HFFc6 (cell line): ENCODE measurements at regions not wholly inside any gene's neighbourhood (a gene's known extent, or its start where the extent isn't known, plus 50 kb on each side); places are given as distances from the start of the nearest gene placed in this dataset.

Experiments
- DNase-seq: peaks from one replicate; pipeline ENCODE4 v3.0.0-alpha.2; 2018
- H3K27ac Mint-ChIP-seq: 2 replicates; pipeline ENCODE4 v1.8.0; 2020; ENCODE audit warnings: mild to moderate bottlenecking, mixed read lengths
- H3K27me3 Mint-ChIP-seq: 2 replicates; pipeline ENCODE4 v1.8.0; 2021; ENCODE audit warnings: mild to moderate bottlenecking, moderate library complexity, mixed read lengths; ENCODE audit not compliant: insufficient read depth
- H3K36me3 Mint-ChIP-seq: 2 replicates; pipeline ENCODE4 v1.8.0; 2021; ENCODE audit warnings: low read depth, mixed read lengths
- H3K4me1 Mint-ChIP-seq: 2 replicates; pipeline ENCODE4 v1.8.0; 2020; ENCODE audit warnings: low read depth, mixed read lengths
- H3K4me3 Mint-ChIP-seq: 2 replicates; pipeline ENCODE4 v1.8.0; 2020; ENCODE audit warnings: mild to moderate bottlenecking, moderate library complexity, mixed read lengths
- H3K9me3 Mint-ChIP-seq: 2 replicates; pipeline ENCODE4 v1.8.0; 2020; ENCODE audit warnings: mild to moderate bottlenecking, mixed read lengths
- CTCF ChIP-seq: fragments of 200-600 bp; sonication (generic); IDR thresholded peaks from 2 replicates; pipeline ENCODE4 v1.5.0; 2021; ENCODE audit warnings: antibody characterized with exemption, mild to moderate bottlenecking

DNA sequence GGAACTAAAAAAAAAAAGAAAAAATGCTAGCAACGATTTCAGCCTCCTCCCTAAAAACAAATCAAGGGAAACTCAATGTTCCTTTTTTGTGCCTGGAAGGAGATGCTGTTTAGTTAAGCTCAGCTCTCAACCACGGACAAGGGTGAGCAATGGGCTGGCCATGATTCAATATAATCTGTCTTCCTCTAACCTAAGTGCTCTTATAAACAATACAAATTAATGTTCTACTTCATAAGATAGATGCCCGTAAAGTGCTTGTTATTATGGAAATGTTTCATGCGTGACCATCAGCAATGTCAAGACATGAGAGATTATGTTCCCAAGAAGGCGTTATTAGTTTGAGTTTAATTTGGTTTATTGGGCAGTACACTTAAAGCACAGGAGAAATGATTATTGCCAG is 320.3 kb downstream of the SFMBT2 start:
- Mint-ChIP-seq H3K27me3 (no peaks in the 10 kb centered on the region), H3K27ac (no peak overlapping the region), H3K4me3 (no peak overlapping the region), H3K4me1 (no peaks in the 10 kb centered on the region), H3K9me3 (peaks cover 47% of the 10 kb centered on the region), H3K36me3 (0 out of 2 replicates have a peak, but pooled peaks cover 4% of the 10 kb centered on the region)
- no peak for DNase-seq
- TF ChIP-seq CTCF = no peak

DNA sequence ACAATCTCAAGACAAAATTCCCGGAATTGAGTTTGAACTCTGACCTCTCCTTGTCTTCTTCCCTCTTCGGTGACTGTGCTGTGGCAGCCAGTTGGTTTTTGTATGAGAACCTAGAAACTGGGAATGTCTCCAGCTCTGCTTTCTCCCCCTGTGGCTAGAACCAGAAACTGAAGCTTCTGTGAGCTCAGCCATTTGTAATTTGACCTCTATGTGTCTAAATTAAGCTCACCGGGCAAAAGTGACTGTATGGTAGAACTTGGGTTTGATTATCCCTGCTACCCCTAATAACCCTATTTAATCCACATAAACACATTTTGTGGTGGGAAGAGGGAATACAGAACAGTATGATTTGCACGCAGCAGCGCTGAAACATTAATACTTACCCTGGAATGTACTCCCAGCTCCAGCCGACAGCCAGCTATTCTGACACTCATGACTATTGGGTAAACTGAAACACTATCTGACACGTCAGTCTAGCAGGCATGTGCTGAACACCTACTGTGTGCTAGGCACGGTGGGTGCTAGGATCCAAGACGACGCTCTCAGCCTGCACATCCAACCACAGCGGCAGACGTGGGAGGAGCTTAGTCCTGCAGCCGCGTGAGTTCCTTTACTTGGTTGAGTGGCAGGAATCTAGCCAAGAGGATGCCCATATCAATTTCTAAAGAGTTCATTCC is 324.8 kb downstream of the SFMBT2 start:
- no peak overlapping the region for H3K4me3 Mint-ChIP-seq

GRCh38 chr10:7085147-7085912 is 325.5 kb downstream of the SFMBT2 start:
- Mint-ChIP-seq H3K9me3 (peaks cover 59% of the 10 kb centered on the region), H3K27ac (no peak overlapping the region), H3K36me3 (no peaks in the 10 kb centered on the region), H3K4me1 (no peaks in the 10 kb centered on the region), H3K27me3 (no peaks in the 10 kb centered on the region), H3K4me3 (no peak overlapping the region)
- TF ChIP-seq CTCF = no peak
- DNase-seq = no peak

More for the DNA sequence above, 324.8 kb downstream of the SFMBT2 start:
- Mint-ChIP-seq H3K27me3 (no peaks in the 10 kb centered on the region), H3K36me3 (no peaks in the 10 kb centered on the region), H3K27ac (no peak overlapping the region), H3K4me1 (no peaks in the 10 kb centered on the region), H3K9me3 (peaks cover 54% of the 10 kb centered on the region)
- TF ChIP-seq CTCF = no peak
- no peak for DNase-seq

GRCh38 chr10:7084280-7085005 is 326.4 kb downstream of the SFMBT2 start:
- Mint-ChIP-seq H3K27me3 (no peaks in the 10 kb centered on the region), H3K27ac (no peak overlapping the region), H3K4me1 (no peaks in the 10 kb centered on the region), H3K4me3 (no peak overlapping the region), H3K36me3 (no peaks in the 10 kb centered on the region), H3K9me3 (peaks cover 62% of the 10 kb centered on the region)
- no peak for DNase-seq
- no peak for TF ChIP-seq CTCF

DNA sequence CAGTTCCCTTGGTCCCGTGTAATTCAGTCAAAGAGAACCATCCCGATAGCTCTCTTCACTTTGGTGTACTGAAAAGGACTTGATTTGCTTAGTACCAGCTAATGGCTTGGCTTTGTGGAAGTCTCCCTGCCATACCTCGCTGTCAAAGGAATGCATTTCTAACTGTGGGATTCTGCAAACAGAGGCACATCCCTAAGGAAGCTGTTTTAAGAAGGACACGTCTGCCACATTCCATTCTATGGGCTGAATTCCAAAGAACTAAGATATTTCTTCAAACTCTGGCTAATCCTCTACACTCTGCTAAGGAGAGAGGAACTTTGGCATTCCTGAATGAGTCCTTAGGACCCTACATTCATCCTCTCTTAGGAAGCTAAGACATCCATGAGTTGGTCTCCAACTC is 327.9 kb downstream of the SFMBT2 start:
- Mint-ChIP-seq H3K9me3 (peaks cover 56% of the 10 kb centered on the region), H3K36me3 (no peaks in the 10 kb centered on the region), H3K4me1 (no peaks in the 10 kb centered on the region), H3K27me3 (no peaks in the 10 kb centered on the region), H3K27ac (no peak overlapping the region), H3K4me3 (no peak overlapping the region)
- TF ChIP-seq CTCF = no peak
- no peak for DNase-seq
